ENCODE measurements at regions not wholly inside any gene's neighbourhood (a gene's known extent, or its start where the extent isn't known, plus 50 kb on each side); places are given as distances from the start of the nearest gene placed in this dataset.

DNA sequence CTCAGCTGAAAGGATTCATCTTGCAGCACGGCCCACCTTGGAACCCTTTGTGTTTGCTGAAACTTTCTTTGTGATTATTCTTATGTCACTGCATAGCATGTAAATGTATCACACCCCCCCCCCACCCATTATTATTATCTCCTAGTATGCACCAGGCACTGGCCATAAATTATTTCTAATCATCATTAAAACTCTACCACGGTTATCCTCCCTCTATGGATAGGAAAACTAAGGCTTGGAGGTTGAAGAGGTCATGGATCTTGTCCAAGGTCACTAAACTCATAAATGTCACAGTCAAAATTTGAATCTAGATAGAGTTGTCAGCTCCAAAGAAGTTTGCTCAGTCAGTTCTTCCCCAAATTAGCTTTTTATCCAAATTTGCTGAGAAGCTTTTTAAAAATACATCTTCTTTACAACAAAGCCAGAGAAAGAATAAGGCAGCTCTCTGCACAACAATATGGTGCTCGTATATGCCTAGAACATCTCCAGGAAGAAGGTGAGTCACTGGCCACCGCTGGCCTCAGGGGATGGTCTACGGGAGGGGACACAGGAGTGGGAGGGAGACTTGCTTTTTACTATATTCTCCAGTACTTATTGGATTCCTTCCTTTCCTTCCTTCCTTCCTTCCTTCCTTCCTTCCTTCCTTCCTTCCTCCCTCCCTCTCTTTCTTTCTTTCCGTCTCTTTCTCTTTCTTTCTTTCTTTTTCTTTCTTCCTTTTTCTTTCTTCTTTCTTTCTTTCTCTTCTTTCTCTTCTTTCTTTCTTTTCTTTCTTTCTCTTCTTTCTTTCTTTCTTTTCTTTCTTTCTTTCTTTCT lies 134.5 kb downstream of the VEGFA start:
- TF ChIP-seq, protein P1, sequence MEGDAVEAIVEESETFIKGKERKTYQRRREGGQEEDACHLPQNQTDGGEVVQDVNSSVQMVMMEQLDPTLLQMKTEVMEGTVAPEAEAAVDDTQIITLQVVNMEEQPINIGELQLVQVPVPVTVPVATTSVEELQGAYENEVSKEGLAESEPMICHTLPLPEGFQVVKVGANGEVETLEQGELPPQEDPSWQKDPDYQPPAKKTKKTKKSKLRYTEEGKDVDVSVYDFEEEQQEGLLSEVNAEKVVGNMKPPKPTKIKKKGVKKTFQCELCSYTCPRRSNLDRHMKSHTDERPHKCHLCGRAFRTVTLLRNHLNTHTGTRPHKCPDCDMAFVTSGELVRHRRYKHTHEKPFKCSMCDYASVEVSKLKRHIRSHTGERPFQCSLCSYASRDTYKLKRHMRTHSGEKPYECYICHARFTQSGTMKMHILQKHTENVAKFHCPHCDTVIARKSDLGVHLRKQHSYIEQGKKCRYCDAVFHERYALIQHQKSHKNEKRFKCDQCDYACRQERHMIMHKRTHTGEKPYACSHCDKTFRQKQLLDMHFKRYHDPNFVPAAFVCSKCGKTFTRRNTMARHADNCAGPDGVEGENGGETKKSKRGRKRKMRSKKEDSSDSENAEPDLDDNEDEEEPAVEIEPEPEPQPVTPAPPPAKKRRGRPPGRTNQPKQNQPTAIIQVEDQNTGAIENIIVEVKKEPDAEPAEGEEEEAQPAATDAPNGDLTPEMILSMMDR (IDR thresholded peaks at IDR 0.05): no peak

DNA sequence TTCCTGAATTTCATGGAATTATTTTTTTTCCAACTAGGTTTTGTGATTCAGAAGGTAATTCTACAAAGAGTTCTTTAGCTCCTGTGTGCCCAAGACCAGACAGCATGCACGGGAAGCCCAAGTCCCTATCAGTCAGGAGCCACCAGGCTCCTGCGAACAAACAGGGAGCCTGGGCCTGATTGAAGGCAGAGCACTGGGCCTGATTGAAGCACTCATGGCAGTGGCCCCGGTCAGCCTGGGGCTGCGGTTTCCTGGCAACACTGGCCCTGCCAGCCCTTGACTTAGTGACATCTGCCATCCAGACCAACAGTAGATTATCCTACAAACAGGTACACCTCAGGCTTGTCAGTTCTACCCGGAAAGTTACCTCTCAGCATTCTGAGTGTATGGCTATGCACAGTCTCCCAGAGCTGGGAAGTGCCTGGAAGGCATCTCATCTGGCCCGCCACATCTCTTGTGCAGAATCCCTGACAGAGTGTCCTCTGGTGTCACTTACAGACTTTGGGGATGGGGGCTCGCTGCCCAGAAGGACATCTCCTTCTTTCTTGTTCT lies 133.8 kb downstream of the VEGFA start:
- TF ChIP-seq, protein P1 (IDR thresholded peaks at IDR 0.05): no peak

DNA sequence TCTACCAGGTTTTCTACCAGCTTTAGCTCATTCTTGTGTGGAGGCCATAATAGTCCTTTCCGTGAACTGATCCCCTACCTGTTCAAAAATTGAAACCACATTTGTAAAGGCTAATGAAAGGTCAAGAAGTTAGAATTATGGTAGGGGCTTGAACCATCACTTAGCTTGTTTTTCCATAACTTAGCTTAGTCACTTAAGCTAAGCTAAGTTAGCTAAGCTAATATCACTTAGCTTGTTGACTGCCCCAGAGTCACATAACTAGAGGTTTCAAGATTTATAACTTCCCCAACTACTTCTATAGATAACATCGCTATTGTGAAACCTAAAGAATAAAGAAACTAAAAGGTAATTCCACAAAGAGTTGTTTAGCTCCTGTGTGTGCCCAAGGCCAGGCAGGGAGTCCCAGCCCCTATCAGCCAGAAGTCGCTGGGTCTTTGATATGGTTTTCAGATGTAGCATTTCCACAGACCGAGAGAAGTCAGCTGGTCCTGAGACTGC lies 131.8 kb downstream of the VEGFA start:
- TF ChIP-seq, protein P1 (IDR thresholded peaks at IDR 0.05): no peak

DNA sequence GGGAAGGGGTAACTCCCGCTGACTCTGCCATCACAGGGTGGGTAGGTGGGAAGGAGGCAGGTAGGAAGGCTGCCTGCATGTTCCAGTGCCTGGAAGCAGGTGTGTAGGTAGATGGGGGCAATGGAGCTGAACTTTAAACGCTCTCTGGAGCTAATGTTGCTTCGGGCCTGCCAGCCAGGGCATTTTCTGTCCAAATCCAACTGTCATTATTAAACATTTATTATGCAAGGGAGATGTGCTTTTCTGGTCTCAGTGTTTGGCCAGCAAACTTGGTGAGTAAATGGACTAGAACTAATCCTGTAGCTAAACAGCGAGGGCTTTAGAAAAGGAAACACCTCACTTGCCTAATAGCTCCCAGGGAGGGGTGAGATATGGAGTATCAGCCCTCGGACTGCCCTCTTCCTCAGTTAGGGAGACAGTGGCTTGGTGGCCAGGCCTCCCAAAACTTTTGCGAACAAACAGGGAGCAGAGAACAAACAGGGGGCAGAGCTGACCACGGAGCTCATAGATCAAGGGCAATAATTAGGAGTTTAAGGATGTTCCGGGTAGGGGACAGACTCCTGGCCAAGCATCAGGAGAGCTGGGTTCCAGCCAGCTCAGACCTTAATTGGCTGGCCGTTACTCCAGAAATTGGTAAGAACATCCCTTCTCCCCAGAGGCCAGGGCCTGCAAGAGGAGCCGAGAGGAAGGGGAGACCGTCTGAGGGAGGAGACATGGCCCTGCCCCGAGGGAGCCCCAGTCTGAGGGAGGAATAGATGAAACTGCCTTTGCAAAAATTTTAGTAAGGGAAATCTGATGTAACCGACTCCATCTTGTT lies 131.1 kb downstream of the VEGFA start:
- TF ChIP-seq, protein P1 (IDR thresholded peaks at IDR 0.05): no peak

DNA sequence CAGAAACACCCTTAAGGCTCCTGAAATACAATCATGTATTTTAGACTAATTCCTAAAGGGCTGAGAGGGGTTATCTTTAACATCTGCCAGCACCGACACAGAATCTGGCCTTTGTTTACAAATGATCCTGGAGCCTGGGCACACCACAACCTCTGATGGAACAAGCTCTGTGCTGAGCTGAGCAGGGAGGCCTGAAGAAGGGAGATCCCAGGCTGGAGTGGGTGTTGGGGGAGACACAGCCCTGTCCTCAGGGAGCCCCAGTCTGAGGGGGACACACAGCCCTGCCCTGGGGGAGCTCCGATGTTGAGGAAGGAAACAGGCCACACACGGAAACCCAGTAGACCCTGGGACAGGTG lies 130.5 kb downstream of the VEGFA start:
- TF ChIP-seq, protein P1 (IDR thresholded peaks at IDR 0.05): no peak

DNA sequence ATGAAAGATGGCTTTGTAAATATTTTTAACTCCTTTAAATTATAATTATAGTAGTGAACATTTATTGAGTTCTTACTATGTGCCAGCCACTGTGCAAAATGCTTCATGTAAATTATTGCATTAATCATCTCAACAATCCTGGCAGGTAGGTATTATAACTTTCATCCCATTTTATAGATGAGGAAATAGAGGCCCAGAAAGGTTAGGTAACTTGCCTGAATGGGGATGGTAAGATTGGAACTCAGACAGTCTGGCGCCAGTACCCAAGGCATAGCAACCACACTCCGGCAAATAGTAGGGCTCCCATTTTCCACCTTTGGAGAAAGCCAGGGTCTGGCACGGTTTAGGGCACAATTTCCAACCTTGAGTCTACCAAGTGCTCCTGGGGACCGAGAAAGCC lies 129.8 kb downstream of the VEGFA start:
- TF ChIP-seq, protein P1 (IDR thresholded peaks at IDR 0.05): no peak

DNA sequence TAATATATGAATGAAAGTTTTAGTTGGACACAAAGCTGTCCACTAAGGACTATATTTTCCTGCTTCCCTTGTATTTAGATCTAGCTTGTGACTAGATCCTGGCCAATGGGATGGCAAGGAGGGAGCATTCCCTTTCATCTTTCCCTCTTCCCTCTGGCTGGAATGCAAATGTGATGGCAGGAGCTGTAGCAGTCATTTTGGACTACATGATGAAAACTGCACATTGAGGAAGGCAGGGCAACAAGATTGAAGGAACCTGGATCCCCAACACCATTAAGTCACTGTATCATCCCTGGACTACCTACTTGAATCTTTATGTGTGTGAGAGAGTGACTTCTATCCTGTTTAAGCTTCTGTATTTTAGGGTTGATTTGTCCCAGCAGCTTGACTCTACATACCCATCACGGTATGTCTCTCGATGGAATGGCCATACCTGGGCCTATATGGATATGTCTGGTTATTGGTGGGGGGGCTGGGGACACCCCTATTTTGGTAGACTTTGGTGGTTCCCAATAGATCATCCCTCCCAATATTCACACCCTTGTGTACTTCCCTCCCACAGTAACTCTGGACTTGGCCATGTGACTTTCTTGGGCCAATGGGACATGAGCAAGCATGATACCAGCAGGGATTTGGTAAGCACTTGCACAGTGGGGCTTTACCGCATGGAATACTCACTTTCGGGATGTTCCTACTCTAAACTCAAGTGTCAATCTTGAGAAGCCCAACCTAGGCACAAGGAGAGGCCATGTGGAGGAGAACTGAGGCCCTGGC lies 128.5 kb downstream of the VEGFA start:
- TF ChIP-seq, protein P1 (IDR thresholded peaks at IDR 0.05): no peak

Measured in LNCAP (cell line).